ENCODE measurements at regions not wholly inside any gene's neighbourhood (a gene's known extent, or its start where the extent isn't known, plus 50 kb on each side); places are given as distances from the start of the nearest gene placed in this dataset.
"Not testable (repeated sequence)": the region's sequence is repeated elsewhere in the genome, so short reads cannot be mapped to it uniquely, and the experiment has no call there.

- no peak for DNase-seq
Measured at GRCh38 chr3:18586076-18586475, 160.9 kb upstream of the SATB1 start.

GRCh38 chr3:18585004-18585968 is 160.1 kb upstream of the SATB1 start:
- DNase-seq: no peak

GRCh38 chr3:18580268-18580667 is 155.1 kb upstream of the SATB1 start:
- DNase-seq: peak; percentile 60

- DNase-seq: no peak
Measured at GRCh38 chr3:18579661-18580060, 154.5 kb upstream of the SATB1 start.

GRCh38 chr3:18575573-18575972 is 150.4 kb upstream of the SATB1 start:
- DNase-seq: no peak

GRCh38 chr3:18572809-18573208 is 147.7 kb upstream of the SATB1 start:
- DNase-seq: no peak

- no peak for DNase-seq
Measured at GRCh38 chr3:18567293-18567692, 142.2 kb upstream of the SATB1 start.

GRCh38 chr3:18562364-18563154 is 137.4 kb upstream of the SATB1 start:
- DNase-seq: no peak

- DNase-seq: peak; percentile 10
Measured at GRCh38 chr3:18559331-18559842, 134.2 kb upstream of the SATB1 start.

- no peak for DNase-seq
Measured at GRCh38 chr3:18558507-18558906, 133.4 kb upstream of the SATB1 start.

- no peak for DNase-seq
Measured at GRCh38 chr3:18557216-18557615, 132.1 kb upstream of the SATB1 start.

GRCh38 chr3:18556503-18557135 is 131.5 kb upstream of the SATB1 start:
- no peak for DNase-seq

GRCh38 chr3:18556001-18556408 is 130.9 kb upstream of the SATB1 start:
- DNase-seq: no peak

- DNase-seq: not testable (repeated sequence)
Measured at GRCh38 chr3:18552579-18553105, 127.5 kb upstream of the SATB1 start.

- DNase-seq: no peak
Measured at GRCh38 chr3:18546632-18547031, 121.5 kb upstream of the SATB1 start.

GRCh38 chr3:18544146-18544545 is 119.0 kb upstream of the SATB1 start:
- no peak for DNase-seq

GRCh38 chr3:18538463-18539230 is 113.5 kb upstream of the SATB1 start:
- DNase-seq: no peak

GRCh38 chr3:18533039-18533438 is 107.9 kb upstream of the SATB1 start:
- no peak for DNase-seq

GRCh38 chr3:18531662-18532061 is 106.5 kb upstream of the SATB1 start:
- no peak for DNase-seq

GRCh38 chr3:18529631-18530030 is 104.5 kb upstream of the SATB1 start:
- no peak for DNase-seq

GRCh38 chr3:18527691-18528090 is 102.6 kb upstream of the SATB1 start:
- no peak for DNase-seq

GRCh38 chr3:18526667-18527066 is 101.5 kb upstream of the SATB1 start:
- DNase-seq: no peak

Measured in NCI-H1092 (cell line).